ENCODE measurements at regions not wholly inside any gene's neighbourhood (a gene's known extent, or its start where the extent isn't known, plus 50 kb on each side); places are given as distances from the start of the nearest gene placed in this dataset.

- H3K27ac ChIP-seq = no peak overlapping the region
- no peak for DNase-seq (ENCODE audit: low read depth, low spot score)
Measured at GRCh38 chr11:127448101-127448500, 447.5 kb upstream of the KIRREL3 start.

GRCh38 chr11:127445476-127445875 lies 444.9 kb upstream of the KIRREL3 start:
- no peak overlapping the region for H3K27ac ChIP-seq
- DNase-seq (ENCODE audit: low read depth, low spot score) = no peak

- H3K27ac ChIP-seq = no peak overlapping the region
- no peak for DNase-seq (ENCODE audit: low read depth, low spot score)
Measured at GRCh38 chr11:127443297-127443696, 442.7 kb upstream of the KIRREL3 start.

GRCh38 chr11:127440616-127441015 lies 440.0 kb upstream of the KIRREL3 start:
- H3K27ac ChIP-seq = no peak overlapping the region
- no peak for DNase-seq (ENCODE audit: low read depth, low spot score)

GRCh38 chr11:127425281-127425680 lies 424.7 kb upstream of the KIRREL3 start:
- H3K27ac ChIP-seq = no peak overlapping the region
- DNase-seq (ENCODE audit: low read depth, low spot score) = no peak

GRCh38 chr11:127424661-127425060 lies 424.1 kb upstream of the KIRREL3 start:
- no peak for DNase-seq (ENCODE audit: low read depth, low spot score)
- H3K27ac ChIP-seq = no peak overlapping the region

GRCh38 chr11:127420139-127420538 lies 419.6 kb upstream of the KIRREL3 start:
- no peak for DNase-seq (ENCODE audit: low read depth, low spot score)
- H3K27ac ChIP-seq = no peak overlapping the region

GRCh38 chr11:127412722-127413380 lies 412.3 kb upstream of the KIRREL3 start:
- no peak for DNase-seq (ENCODE audit: low read depth, low spot score)
- H3K27ac ChIP-seq = no peak overlapping the region

GRCh38 chr11:127412234-127412633 lies 411.7 kb upstream of the KIRREL3 start:
- H3K27ac ChIP-seq = no peak overlapping the region

GRCh38 chr11:127411283-127411682 lies 410.7 kb upstream of the KIRREL3 start:
- H3K27ac ChIP-seq = no peak overlapping the region
- DNase-seq (ENCODE audit: low read depth, low spot score) = no peak

More at GRCh38 chr11:127412234-127412633, 411.7 kb upstream of the KIRREL3 start:
- DNase-seq (ENCODE audit: low read depth, low spot score) = no peak

- no peak overlapping the region for H3K27ac ChIP-seq
- DNase-seq (ENCODE audit: low read depth, low spot score) = no peak
Measured at GRCh38 chr11:127395034-127395433, 394.5 kb upstream of the KIRREL3 start.

GRCh38 chr11:127393460-127393997 lies 393.0 kb upstream of the KIRREL3 start:
- no peak overlapping the region for H3K27ac ChIP-seq
- DNase-seq (ENCODE audit: low read depth, low spot score) = no peak

GRCh38 chr11:127392575-127392974 lies 392.0 kb upstream of the KIRREL3 start:
- no peak for DNase-seq (ENCODE audit: low read depth, low spot score)
- H3K27ac ChIP-seq = no peak overlapping the region

- H3K27ac ChIP-seq = no peak overlapping the region
- DNase-seq (ENCODE audit: low read depth, low spot score) = no peak
Measured at GRCh38 chr11:127390465-127390864, 389.9 kb upstream of the KIRREL3 start.

- no peak overlapping the region for H3K27ac ChIP-seq
- DNase-seq (ENCODE audit: low read depth, low spot score) = no peak
Measured at GRCh38 chr11:127385071-127385470, 384.5 kb upstream of the KIRREL3 start.

GRCh38 chr11:127383026-127383425 lies 382.5 kb upstream of the KIRREL3 start:
- no peak for DNase-seq (ENCODE audit: low read depth, low spot score)
- H3K27ac ChIP-seq = no peak overlapping the region

GRCh38 chr11:127381247-127381646 lies 380.7 kb upstream of the KIRREL3 start:
- no peak for DNase-seq (ENCODE audit: low read depth, low spot score)
- no peak overlapping the region for H3K27ac ChIP-seq

- DNase-seq (ENCODE audit: low read depth, low spot score) = no peak
- no peak overlapping the region for H3K27ac ChIP-seq
Measured at GRCh38 chr11:127379686-127380085, 379.1 kb upstream of the KIRREL3 start.

GRCh38 chr11:127376301-127376700 lies 375.7 kb upstream of the KIRREL3 start:
- no peak overlapping the region for H3K27ac ChIP-seq
- DNase-seq (ENCODE audit: low read depth, low spot score) = no peak

GRCh38 chr11:127369356-127369755 lies 368.8 kb upstream of the KIRREL3 start:
- no peak overlapping the region for H3K27ac ChIP-seq

GRCh38 chr11:127362754-127363308 lies 362.3 kb upstream of the KIRREL3 start:
- H3K27ac ChIP-seq = no peak overlapping the region
- no peak for DNase-seq (ENCODE audit: low read depth, low spot score)

More at GRCh38 chr11:127369356-127369755, 368.8 kb upstream of the KIRREL3 start:
- no peak for DNase-seq (ENCODE audit: low read depth, low spot score)

- no peak for DNase-seq (ENCODE audit: low read depth, low spot score)
- no peak overlapping the region for H3K27ac ChIP-seq
Measured at GRCh38 chr11:127358160-127358559, 357.6 kb upstream of the KIRREL3 start.

Measured in epithelial cell of prostate (primary cell).